Endodermal cell (in vitro differentiated cells): ENCODE measurements at regions not wholly inside any gene's neighbourhood (a gene's known extent, or its start where the extent isn't known, plus 50 kb on each side); places are given as distances from the start of the nearest gene placed in this dataset.

ENCODE experiments used
- DNase-seq: peaks from one replicate; pipeline ENCODE4 v3.0.0-alpha.2; 2017
- H3K27ac ChIP-seq: 2 replicates; pipeline ENCODE4 v1.5.1; 2013; ENCODE audit warnings: mild to moderate bottlenecking, low read depth, low read length, moderate library complexity
- H3K27me3 ChIP-seq: 2 replicates; pipeline ENCODE4 v1.6.1; 2013; ENCODE audit warnings: mild to moderate bottlenecking, low read length, moderate library complexity; ENCODE audit not compliant: insufficient read depth, control insufficient read depth, poor library complexity, severe bottlenecking
- H3K36me3 ChIP-seq: 2 replicates; pipeline ENCODE4 v1.7.0; 2013; ENCODE audit warnings: mild to moderate bottlenecking, low read length, moderate library complexity; ENCODE audit not compliant: control insufficient read depth, insufficient read depth
- H3K4me1 ChIP-seq: one replicate; pipeline ENCODE4 v1.7.0; 2013; ENCODE audit warnings: low read length; ENCODE audit not compliant: control insufficient read depth, insufficient read depth
- H3K4me3 ChIP-seq: 2 replicates; pipeline ENCODE4 v1.5.1; 2013; ENCODE audit warnings: mild to moderate bottlenecking, low read length, moderate library complexity
- H3K9ac ChIP-seq: 2 replicates; pipeline ENCODE4 v1.6.1; 2013; ENCODE audit warnings: mild to moderate bottlenecking, low read length, moderate library complexity; ENCODE audit not compliant: poor library complexity, severe bottlenecking; ENCODE audit errors: extremely low read depth
- H3K9me3 ChIP-seq: 2 replicates; pipeline ENCODE4 v1.6.1; 2013; ENCODE audit warnings: mild to moderate bottlenecking, low read length, moderate library complexity; ENCODE audit not compliant: control insufficient read depth
- H3K27ac Mint-ChIP-seq: 2 replicates; pipeline ENCODE4 v1.8.0; 2020; ENCODE audit warnings: mixed read lengths
- H3K27me3 Mint-ChIP-seq: 2 replicates; pipeline ENCODE4 v1.8.0; 2021; ENCODE audit warnings: mild to moderate bottlenecking, mixed read lengths; ENCODE audit not compliant: insufficient read depth
- H3K36me3 Mint-ChIP-seq: 2 replicates; pipeline ENCODE4 v1.8.0; 2020; ENCODE audit warnings: low read depth, mixed read lengths
- H3K4me1 Mint-ChIP-seq: 2 replicates; pipeline ENCODE4 v1.8.0; 2020; ENCODE audit warnings: mixed read lengths
- H3K4me3 Mint-ChIP-seq: 2 replicates; pipeline ENCODE4 v1.8.0; 2020; ENCODE audit warnings: mild to moderate bottlenecking, moderate library complexity, mixed read lengths
- H3K9me3 Mint-ChIP-seq: 2 replicates; pipeline ENCODE4 v1.8.0; 2020; ENCODE audit warnings: mild to moderate bottlenecking, mixed read lengths
- CTCF ChIP-seq: fragments of 200-600 bp; sonication (generic); conservative IDR thresholded peaks from 2 replicates; pipeline ENCODE4 v1.5.0; 2021; ENCODE audit warnings: antibody characterized with exemption, mild to moderate bottlenecking
- WGBS, 2 experiments: methylation state at CpG; one replicate each; pipeline versions ENCODE4 v1.1.5 to v1.1.7; 2013; ENCODE audit warnings: missing lambda C conversion rate in 2 of 2, mixed read lengths in 1 of 2; ENCODE audit not compliant: insufficient coverage in 1 of 2, insufficient read length in 1 of 2; 5-methylcytosine and 5-hydroxymethylcytosine counted together

- Mint-ChIP-seq H3K4me1 (peaks cover 4% of the 10 kb centered on the region), H3K36me3 (no peaks in the 10 kb centered on the region), H3K27ac (no peak overlapping the region), H3K4me3 (no peak overlapping the region), H3K9me3 (no peaks in the 10 kb centered on the region), H3K27me3 (no peaks in the 10 kb centered on the region)
- no peak for TF ChIP-seq CTCF
- Histone ChIP-seq H3K27ac (no peak overlapping the region), H3K9ac (no peak overlapping the region), H3K36me3 (no peaks in the 10 kb centered on the region), H3K4me1 (no peaks in the 10 kb centered on the region), H3K9me3 (no peaks in the 10 kb centered on the region), H3K4me3 (no peak overlapping the region), H3K27me3 (no peaks in the 10 kb centered on the region)
- no peak for DNase-seq
- 83 to 93% methylated on average over 2 to 3 of the region's 3 CpGs for WGBS, 2 experiments
Measured at GRCh38 chr2:117339980-117340379, 474.5 kb upstream of the DDX18 start.

- no peak overlapping the region for H3K9ac ChIP-seq
- DNase-seq, result no peak
- no peak overlapping the region for H3K4me3 Mint-ChIP-seq
- H3K36me3 ChIP-seq, result no peaks in the 10 kb centered on the region
- WGBS, 2 experiments, result 63 to 93% methylated on average over 2 to 5 of the region's 5 CpGs
- H3K27me3 ChIP-seq, result no peaks in the 10 kb centered on the region
- TF ChIP-seq CTCF, result no peak
- no peaks in the 10 kb centered on the region for H3K36me3 Mint-ChIP-seq
- no peaks in the 10 kb centered on the region for H3K9me3 Mint-ChIP-seq
- H3K4me3 ChIP-seq, result no peak overlapping the region
- no peak overlapping the region for H3K27ac ChIP-seq
- no peaks in the 10 kb centered on the region for H3K27me3 Mint-ChIP-seq
- H3K4me1 Mint-ChIP-seq, result peaks cover 4% of the 10 kb centered on the region
- no peaks in the 10 kb centered on the region for H3K4me1 ChIP-seq
- H3K27ac Mint-ChIP-seq, result no peak overlapping the region
- no peaks in the 10 kb centered on the region for H3K9me3 ChIP-seq
Measured at GRCh38 chr2:117341690-117342089, 472.8 kb upstream of the DDX18 start.

GRCh38 chr2:117342415-117342814 is 472.1 kb upstream of the DDX18 start:
- Mint-ChIP-seq H3K4me1 (no peaks in the 10 kb centered on the region), H3K4me3 (no peak overlapping the region), H3K36me3 (no peaks in the 10 kb centered on the region), H3K27me3 (no peaks in the 10 kb centered on the region), H3K27ac (no peak overlapping the region), H3K9me3 (no peaks in the 10 kb centered on the region)
- H3K27ac ChIP-seq, result no peak overlapping the region
- DNase-seq, result no peak
- no peaks in the 10 kb centered on the region for H3K27me3 ChIP-seq
- H3K9me3 ChIP-seq, result no peaks in the 10 kb centered on the region
- no peaks in the 10 kb centered on the region for H3K4me1 ChIP-seq
- no peak overlapping the region for H3K4me3 ChIP-seq
- no peak overlapping the region for H3K9ac ChIP-seq
- no peak for TF ChIP-seq CTCF
- H3K36me3 ChIP-seq, result no peaks in the 10 kb centered on the region
